GM18505 (cell line): ENCODE measurements at regions not wholly inside any gene's neighbourhood (a gene's known extent, or its start where the extent isn't known, plus 50 kb on each side); places are given as distances from the start of the nearest gene placed in this dataset.
"Not testable (repeated sequence)": the region's sequence is repeated elsewhere in the genome, so short reads cannot be mapped to it uniquely, and the experiment has no call there.

Experiments used
- ATAC-seq: cut with Tn5 transposase; IDR thresholded peaks from one replicate; pipeline ENCODE4 v1.9.1; 2021; ENCODE audit not compliant: unreplicated experiment
- POLR2A ChIP-seq: IDR thresholded peaks from 4 replicates; pipeline ENCODE4 v1.6.1; 2011; ENCODE audit warnings: borderline replicate concordance; ENCODE audit not compliant: insufficient read depth, insufficient read length; ENCODE audit errors: extremely low read depth

DNA sequence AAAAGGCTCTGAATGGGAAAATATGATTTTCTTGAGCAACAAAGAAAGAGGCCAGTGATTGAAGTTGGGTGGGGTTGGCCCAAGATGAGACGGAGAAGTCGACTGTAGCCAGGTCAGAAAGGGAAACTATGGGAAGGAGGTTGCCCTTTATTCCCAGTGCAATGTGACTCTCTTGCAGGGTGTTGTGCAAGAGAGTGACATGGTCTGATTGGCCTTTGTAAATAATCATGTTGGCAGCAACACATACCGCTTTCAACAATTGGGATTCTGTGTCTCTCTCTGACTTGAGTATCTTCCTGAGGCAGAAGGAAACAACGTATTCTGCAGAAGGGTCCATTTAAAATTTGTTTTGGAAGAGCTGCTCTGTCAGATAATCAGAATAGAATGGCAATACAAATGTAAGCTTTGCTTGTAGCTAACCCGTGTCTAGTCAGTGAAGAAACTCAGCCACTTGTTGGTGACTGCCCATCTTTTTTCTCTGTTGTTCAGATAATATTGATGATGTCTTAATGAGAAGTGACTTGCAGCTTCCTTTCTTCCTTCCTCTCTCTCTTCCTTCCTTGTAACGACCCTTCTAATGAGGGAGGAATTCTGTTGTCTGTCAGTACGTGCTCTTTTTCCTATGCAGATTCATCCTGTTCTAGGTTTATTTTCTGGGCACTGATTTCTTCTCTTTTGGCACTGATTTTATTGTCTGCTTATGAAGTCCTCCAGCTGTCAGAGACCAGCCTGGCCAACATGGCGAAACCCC lies 311.0 kb upstream of the FAM98A start:
- no peak for ATAC-seq
- no peak for TF ChIP-seq POLR2A

DNA sequence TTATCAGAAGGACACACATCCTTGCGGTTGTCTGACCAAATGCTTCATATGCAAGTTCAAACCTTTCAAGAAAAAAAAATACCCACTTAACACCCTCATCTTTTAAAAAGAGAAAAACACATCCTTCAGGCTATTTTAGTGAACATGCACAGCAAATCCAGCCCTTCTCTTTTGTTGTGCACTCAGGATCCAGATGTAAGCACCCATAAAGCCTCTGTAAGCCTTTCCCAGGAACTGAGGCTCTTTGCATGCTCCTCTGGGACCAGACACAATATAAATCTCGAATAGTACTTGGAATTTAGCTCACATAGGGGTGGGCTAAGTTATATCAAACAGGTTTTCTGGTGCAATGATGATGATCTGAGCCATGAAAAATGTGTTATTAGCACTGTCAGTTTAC lies 308.8 kb upstream of the FAM98A start:
- ATAC-seq, result no peak
- no peak for TF ChIP-seq POLR2A

DNA sequence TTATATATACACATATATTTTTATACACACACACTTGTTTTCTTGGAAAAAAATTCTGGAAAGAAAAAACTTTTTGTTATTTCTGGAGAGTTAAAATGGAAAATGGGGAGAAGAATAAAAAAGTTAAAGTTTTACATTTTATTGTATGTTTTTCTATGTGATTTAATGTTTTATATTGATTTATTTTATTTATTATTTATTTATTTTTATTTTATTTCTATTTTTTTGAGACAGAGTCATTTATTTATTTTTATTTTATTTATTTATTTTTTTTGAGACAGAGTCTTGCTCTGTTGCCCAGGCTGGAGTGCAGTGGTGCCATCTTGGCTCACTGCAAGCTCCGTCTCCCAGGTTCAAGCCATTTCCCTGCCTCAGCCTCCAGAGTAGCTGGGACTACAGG lies 307.0 kb upstream of the FAM98A start:
- ATAC-seq, result not testable (repeated sequence)

DNA sequence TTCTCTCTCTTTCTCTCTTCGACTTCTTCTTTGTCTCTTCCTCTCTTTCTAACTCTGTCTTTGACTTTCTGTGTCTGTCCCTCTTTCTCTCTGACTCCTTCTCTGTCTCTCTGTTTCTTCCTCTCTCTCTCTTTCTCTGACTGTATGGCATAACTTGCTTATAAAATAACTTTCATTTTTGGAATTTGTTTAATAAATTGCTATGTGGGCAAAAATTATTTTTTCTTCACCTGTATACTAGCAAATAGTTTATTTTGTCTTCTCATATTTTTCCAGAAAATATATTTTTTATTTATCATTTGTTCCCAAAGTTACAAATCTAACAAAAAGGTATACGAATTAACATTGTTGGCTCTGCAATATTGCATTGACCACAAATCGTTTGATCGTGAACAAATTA lies 305.7 kb upstream of the FAM98A start:
- no peak for TF ChIP-seq POLR2A
- no peak for ATAC-seq

DNA sequence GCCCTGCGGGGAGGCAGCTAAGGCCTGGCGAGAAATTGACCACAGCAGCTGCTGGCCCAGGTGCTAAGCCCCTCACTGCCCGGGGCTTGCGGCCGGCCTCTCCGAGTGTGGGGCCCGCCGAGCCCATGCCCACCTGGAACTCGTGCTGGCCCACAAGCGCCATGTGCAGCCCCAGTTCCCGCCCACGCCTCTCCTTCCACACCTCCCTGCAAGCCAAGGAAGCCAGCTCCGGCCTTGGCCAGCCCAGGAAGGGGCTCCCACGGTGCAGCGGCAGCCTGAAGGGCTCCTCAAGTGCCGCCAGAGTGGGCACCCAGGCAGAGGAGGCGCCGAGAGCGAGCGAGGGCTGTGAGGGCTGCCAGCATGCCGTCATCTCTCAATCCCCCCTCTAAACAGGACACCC lies 304.6 kb upstream of the FAM98A start:
- TF ChIP-seq POLR2A, result no peak
- ATAC-seq, result no peak

DNA sequence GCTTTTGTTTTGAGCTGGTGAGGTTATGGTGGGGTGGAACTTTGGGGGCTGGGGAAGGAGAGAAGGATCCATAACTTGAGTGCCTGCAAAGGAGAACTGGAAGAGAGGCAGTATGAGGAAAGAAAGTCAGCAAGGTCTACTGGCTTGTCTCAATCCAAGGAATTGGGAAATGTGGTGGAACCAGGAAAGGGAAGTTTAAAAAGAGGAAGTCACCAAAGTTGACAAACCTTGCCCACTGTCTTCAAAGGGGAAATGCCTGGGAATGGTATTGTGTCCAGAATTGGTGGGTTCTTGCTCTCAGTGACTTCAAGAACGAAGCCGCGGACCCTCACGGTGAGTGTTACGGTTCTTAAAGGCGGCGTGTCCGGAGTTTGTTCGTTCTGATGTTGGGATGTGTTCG lies 304.1 kb upstream of the FAM98A start:
- no peak for ATAC-seq
- no peak for TF ChIP-seq POLR2A

DNA sequence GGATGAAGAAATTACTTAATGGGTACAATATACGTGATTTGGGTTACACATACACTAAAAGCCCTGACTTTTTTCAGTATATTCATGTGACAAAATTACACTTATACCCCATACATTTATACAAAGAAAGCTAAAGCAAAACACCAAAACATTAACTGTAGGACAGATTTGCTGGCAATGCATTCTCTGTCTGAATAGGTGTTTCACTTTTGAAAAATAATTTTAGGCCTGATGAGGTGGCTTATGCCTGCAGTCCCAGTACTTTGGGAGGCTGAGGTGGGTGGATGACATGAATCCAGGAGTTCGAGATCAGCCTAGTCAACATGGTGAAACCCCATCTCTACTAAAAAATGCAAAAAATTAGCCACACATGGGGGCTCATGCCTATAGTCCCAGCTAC lies 301.5 kb upstream of the FAM98A start:
- ATAC-seq, result no peak
- no peak for TF ChIP-seq POLR2A

DNA sequence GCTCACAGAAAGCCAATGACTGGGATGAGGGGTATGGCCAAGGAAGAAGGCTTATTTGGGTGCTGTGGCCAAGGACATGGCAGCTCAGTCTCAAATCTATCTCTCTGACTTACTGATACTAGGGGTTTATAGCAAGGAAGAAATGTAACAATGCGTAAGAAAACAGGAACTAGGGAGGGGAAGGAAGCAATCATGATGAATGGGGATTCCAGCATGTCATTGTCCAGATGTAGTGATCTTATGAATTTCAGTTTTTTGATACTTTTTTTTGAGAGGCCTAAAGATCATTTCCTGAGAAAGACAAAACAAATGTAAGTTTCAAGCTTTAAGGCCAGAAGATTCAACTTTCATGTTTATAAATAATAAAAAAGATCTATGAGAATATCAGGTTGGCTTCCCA lies 298.6 kb upstream of the FAM98A start:
- no peak for ATAC-seq
- TF ChIP-seq POLR2A, result no peak

DNA sequence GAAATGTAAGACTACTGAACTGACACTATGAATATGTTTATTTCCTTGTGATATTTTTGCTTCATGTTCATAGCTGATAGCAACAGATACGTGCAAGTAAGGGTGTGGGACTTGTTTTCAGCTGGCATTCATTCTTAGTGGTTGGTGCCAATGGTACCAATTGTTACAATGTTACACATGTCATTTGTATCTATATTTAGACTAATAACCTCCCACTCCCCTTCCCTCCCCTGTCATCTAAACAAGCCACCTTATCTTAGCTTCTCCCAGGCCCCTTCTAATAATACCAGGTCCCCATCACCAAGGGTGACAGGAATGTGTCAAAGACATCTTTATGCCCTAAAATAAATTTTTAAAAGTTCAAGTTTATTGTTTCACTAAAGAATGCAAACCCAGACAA lies 294.7 kb upstream of the FAM98A start:
- ATAC-seq, result no peak
- no peak for TF ChIP-seq POLR2A

DNA sequence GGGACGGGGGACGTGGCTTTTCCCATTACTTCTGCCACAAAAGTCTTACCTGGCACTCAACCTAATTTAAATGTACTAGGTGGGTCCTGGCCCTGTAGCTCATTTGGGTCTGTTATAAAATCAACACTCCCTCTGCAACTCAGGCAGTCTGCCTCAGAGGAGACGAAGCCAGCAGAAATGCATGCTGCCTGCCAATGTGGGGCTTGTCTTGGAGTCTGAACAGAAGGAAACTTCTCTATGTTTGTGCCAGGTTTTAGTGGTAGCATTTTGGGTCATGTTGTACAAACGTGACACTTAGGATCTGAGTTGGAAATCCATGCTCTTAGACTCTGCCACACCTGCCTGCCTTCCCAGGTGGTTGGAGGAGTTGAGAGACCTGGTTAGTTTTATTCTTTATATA lies 292.5 kb upstream of the FAM98A start:
- ATAC-seq, result no peak
- no peak for TF ChIP-seq POLR2A

DNA sequence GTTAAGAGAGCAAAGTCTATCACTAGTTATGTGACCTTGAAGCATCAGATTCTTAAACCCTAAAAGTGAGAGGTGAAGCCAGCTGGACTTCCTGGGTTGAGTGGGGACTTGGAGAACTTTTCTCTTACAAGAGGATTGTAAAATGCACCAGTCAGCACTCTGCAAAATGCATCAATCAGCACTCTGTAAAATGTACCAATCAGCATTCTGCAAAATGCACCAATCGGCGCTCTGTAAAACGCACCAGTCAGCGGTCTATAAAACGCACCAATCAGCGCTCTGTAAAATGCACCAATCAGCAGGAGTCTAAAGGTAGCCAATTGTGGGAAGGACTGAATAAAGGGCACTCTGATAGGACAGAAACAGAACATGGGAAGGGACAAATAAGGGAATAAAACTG lies 291.6 kb upstream of the FAM98A start:
- TF ChIP-seq POLR2A, result no peak
- no peak for ATAC-seq

DNA sequence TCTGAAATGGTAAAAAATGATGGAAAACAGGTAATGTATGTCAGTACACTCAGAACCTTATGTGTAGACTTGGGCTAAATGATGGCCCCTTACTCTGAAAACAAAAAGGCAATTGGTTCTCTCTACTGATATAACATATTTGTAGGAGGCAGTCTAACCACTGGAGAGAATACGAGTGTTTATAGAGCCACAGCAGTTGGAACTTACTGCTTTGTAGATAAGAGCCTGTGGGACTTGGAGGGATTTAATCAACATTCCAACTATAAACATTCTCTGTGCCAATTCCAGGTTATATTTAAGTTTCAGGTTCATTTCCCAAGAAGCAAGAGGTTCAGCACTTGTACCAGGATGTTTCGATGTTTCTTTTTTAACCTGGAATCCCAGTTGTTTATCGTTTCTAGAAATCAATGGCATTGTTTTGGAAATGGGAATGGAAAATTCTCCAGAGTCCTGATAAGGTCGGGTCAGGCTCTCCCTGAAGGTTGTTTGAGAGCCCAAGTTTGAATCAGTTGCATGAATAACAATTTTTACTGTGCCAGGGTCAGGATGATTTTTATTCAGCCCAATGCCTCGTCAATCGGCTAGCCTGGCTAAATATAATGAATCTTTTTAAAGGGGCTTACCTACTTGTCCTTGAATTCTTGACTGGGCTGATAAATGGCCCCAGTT lies 278.4 kb upstream of the FAM98A start:
- ATAC-seq, result no peak
- no peak for TF ChIP-seq POLR2A

DNA sequence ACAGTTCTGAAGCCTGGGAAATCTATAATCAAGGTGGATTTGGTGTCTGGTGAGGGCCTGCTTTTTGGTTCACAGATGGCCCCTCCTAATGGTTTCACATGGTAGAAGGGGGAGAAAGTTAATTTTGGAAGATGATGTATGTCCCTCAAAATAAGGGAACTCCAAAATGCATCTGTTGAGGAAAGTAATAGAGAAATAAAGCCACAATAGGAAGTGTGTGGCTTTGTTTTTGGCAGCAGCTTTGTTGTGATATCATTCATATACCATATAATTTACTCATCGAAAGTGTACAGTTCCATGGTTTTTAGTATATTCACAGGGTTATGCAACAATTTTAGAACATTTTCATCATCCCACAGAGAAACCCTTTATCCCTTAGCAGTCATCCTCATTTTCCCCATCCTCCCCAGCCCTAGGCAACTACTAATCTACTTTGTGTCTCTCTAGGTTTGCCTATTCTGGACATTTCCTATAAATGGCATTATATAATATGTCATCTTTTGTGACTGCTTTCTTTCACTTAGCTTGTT lies 274.0 kb upstream of the FAM98A start:
- no peak for ATAC-seq

DNA sequence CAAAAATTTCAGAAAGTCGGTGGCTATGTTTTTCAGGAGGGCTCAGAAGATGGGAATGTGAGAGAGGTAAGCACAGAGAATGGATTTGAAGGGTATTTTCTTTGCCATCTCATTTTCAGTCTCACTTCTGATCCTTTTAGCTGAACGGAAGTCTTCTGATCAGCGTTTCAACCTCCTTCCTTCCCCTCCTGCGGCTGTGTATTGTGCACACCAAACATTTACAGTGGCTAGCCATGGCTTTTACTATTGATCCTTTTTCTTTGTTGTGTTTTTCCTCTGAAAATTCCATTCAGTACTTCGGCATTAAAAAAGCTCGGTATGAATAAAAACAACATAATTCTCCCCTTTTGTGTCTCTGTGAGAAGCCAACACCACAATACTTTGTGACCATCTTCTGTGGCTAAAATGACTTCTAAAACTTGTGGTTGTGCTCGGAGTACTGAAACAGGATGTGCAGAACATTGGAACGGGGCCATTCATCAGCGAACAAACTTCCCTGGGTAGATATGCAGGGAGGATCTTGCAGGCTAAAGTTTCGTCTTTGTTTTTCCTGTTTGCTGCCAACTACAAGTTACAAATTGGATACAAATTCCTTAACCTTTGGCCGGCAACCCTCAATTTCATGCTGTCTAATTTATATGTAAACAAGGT lies 260.8 kb upstream of the FAM98A start:
- no peak for TF ChIP-seq POLR2A
- ATAC-seq, result no peak

More for the DNA sequence above, 274.0 kb upstream of the FAM98A start:
- no peak for TF ChIP-seq POLR2A
